ENCODE measurements at regions not wholly inside any gene's neighbourhood (a gene's known extent, or its start where the extent isn't known, plus 50 kb on each side); places are given as distances from the start of the nearest gene placed in this dataset.

GRCh38 chr2:85950743-85951142 is 62.0 kb upstream of the ST3GAL5 start:
- H2AFZ ChIP-seq (ENCODE audit: low read length) = no peak overlapping the region
- H3K9ac ChIP-seq (ENCODE audit: insufficient read depth, low read length) = no peak overlapping the region
- TF ChIP-seq, protein P1, sequence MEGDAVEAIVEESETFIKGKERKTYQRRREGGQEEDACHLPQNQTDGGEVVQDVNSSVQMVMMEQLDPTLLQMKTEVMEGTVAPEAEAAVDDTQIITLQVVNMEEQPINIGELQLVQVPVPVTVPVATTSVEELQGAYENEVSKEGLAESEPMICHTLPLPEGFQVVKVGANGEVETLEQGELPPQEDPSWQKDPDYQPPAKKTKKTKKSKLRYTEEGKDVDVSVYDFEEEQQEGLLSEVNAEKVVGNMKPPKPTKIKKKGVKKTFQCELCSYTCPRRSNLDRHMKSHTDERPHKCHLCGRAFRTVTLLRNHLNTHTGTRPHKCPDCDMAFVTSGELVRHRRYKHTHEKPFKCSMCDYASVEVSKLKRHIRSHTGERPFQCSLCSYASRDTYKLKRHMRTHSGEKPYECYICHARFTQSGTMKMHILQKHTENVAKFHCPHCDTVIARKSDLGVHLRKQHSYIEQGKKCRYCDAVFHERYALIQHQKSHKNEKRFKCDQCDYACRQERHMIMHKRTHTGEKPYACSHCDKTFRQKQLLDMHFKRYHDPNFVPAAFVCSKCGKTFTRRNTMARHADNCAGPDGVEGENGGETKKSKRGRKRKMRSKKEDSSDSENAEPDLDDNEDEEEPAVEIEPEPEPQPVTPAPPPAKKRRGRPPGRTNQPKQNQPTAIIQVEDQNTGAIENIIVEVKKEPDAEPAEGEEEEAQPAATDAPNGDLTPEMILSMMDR (conservative IDR thresholded peaks at IDR 0.05 in 1 of 2, IDR thresholded peaks at IDR 0.05 in 1 of 2; ENCODE audit: low read depth in 1 of 2, low read length in 2 of 2) = no peak
- no peak for TF ChIP-seq EZH2 (IDR thresholded peaks at IDR 0.05; ENCODE audit: low read length, missing control alignments)
- DNase-seq (ENCODE audit: low read depth in 2 of 2) = no peak
- no peaks in the 10 kb centered on the region for H3K79me2 ChIP-seq (ENCODE audit: control insufficient read depth, insufficient read depth, low read length)
- H3K4me1 ChIP-seq (ENCODE audit: control insufficient read depth, extremely low read depth, insufficient read depth, low read length) = no peaks in the 10 kb centered on the region
- H3K4me3 ChIP-seq (replicated peaks in 1 of 4; ENCODE audit: control extremely low read depth in 1 of 4, insufficient read depth in 1 of 4, low read depth in 3 of 4, low read length in 4 of 4) = no peak overlapping the region
- H3K4me2 ChIP-seq (ENCODE audit: extremely low read depth, insufficient read depth, low read length) = no peak overlapping the region
- no peaks in the 10 kb centered on the region for H3K9me3 ChIP-seq (ENCODE audit: control insufficient read depth, insufficient read depth, low read depth, low read length)
- no peaks in the 10 kb centered on the region for H4K20me1 ChIP-seq (ENCODE audit: control insufficient read depth, extremely low read depth, insufficient read depth, low read length)
- no peak overlapping the region for H3K27ac ChIP-seq (ENCODE audit: insufficient read depth, low read length)
- no peaks in the 10 kb centered on the region for H3K36me3 ChIP-seq (ENCODE audit: control insufficient read depth, insufficient read depth, low read length)
- H3K27me3 ChIP-seq (ENCODE audit: control insufficient read depth, insufficient read depth, low read length) = peaks cover 22% of the 10 kb centered on the region

- DNase-seq (ENCODE audit: low read depth in 2 of 2) = no peak
- no peaks in the 10 kb centered on the region for H3K9me3 ChIP-seq (ENCODE audit: control insufficient read depth, insufficient read depth, low read depth, low read length)
- no peaks in the 10 kb centered on the region for H3K79me2 ChIP-seq (ENCODE audit: control insufficient read depth, insufficient read depth, low read length)
- no peaks in the 10 kb centered on the region for H3K36me3 ChIP-seq (ENCODE audit: control insufficient read depth, insufficient read depth, low read length)
- TF ChIP-seq EZH2 (IDR thresholded peaks at IDR 0.05; ENCODE audit: low read length, missing control alignments) = no peak
- TF ChIP-seq, protein P1 (conservative IDR thresholded peaks at IDR 0.05 in 1 of 2, IDR thresholded peaks at IDR 0.05 in 1 of 2; ENCODE audit: low read depth in 1 of 2, low read length in 2 of 2) = no peak
- no peak overlapping the region for H3K4me2 ChIP-seq (ENCODE audit: extremely low read depth, insufficient read depth, low read length)
- no peak overlapping the region for H3K27ac ChIP-seq (ENCODE audit: insufficient read depth, low read length)
- H2AFZ ChIP-seq (ENCODE audit: low read length) = no peak overlapping the region
- H3K27me3 ChIP-seq (ENCODE audit: control insufficient read depth, insufficient read depth, low read length) = peaks cover 19% of the 10 kb centered on the region
- H3K4me3 ChIP-seq (replicated peaks in 1 of 4; ENCODE audit: control extremely low read depth in 1 of 4, insufficient read depth in 1 of 4, low read depth in 3 of 4, low read length in 4 of 4) = no peak overlapping the region
- no peaks in the 10 kb centered on the region for H3K4me1 ChIP-seq (ENCODE audit: control insufficient read depth, extremely low read depth, insufficient read depth, low read length)
- H3K9ac ChIP-seq (ENCODE audit: insufficient read depth, low read length) = no peak overlapping the region
- H4K20me1 ChIP-seq (ENCODE audit: control insufficient read depth, extremely low read depth, insufficient read depth, low read length) = no peaks in the 10 kb centered on the region
Measured at GRCh38 chr2:85949280-85949679, 60.5 kb upstream of the ST3GAL5 start.

DNA sequence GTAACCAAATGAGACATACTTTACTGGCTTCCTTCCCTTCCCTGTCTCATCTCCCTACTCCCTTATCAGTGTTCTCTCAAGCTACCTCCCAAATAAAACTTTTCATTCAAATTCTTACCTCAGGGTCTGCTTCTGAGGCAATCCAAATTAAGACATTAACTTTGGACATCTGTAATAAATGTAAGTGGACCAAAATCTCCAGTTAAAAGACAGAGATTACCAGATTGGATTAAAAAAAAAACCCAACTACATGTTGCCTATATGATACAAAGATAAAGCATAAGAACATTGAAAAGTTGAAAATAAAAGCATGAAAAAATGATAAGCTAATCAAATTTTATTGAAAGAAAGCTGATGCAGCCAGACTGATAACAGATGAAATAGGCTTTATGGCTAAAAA is 58.8 kb upstream of the ST3GAL5 start:
- no peak for TF ChIP-seq EZH2 (IDR thresholded peaks at IDR 0.05; ENCODE audit: low read length, missing control alignments)
- TF ChIP-seq, protein P1 (conservative IDR thresholded peaks at IDR 0.05 in 1 of 2, IDR thresholded peaks at IDR 0.05 in 1 of 2; ENCODE audit: low read depth in 1 of 2, low read length in 2 of 2) = no peak
- DNase-seq (ENCODE audit: low read depth in 2 of 2) = no peak
- H2AFZ ChIP-seq (ENCODE audit: low read length) = no peak overlapping the region
- no peaks in the 10 kb centered on the region for H3K9me3 ChIP-seq (ENCODE audit: control insufficient read depth, insufficient read depth, low read depth, low read length)
- no peak overlapping the region for H3K4me2 ChIP-seq (ENCODE audit: extremely low read depth, insufficient read depth, low read length)
- no peak overlapping the region for H3K9ac ChIP-seq (ENCODE audit: insufficient read depth, low read length)
- H4K20me1 ChIP-seq (ENCODE audit: control insufficient read depth, extremely low read depth, insufficient read depth, low read length) = no peaks in the 10 kb centered on the region
- H3K36me3 ChIP-seq (ENCODE audit: control insufficient read depth, insufficient read depth, low read length) = no peaks in the 10 kb centered on the region
- H3K4me1 ChIP-seq (ENCODE audit: control insufficient read depth, extremely low read depth, insufficient read depth, low read length) = no peaks in the 10 kb centered on the region
- H3K27me3 ChIP-seq (ENCODE audit: control insufficient read depth, insufficient read depth, low read length) = peaks cover 10% of the 10 kb centered on the region
- no peak overlapping the region for H3K4me3 ChIP-seq (replicated peaks in 1 of 4; ENCODE audit: control extremely low read depth in 1 of 4, insufficient read depth in 1 of 4, low read depth in 3 of 4, low read length in 4 of 4)
- H3K27ac ChIP-seq (ENCODE audit: insufficient read depth, low read length) = no peak overlapping the region
- no peaks in the 10 kb centered on the region for H3K79me2 ChIP-seq (ENCODE audit: control insufficient read depth, insufficient read depth, low read length)
